IMR-90 (cell line): ENCODE measurements at regions not wholly inside any gene's neighbourhood (a gene's known extent, or its start where the extent isn't known, plus 50 kb on each side); places are given as distances from the start of the nearest gene placed in this dataset.
A peak's percentile ranks its signal among the peaks of the same experiment; 100 is the strongest.

Experiments
- ATAC-seq: fragments of 200-7000 bp; cut with Tn5 transposase; 2 replicates; pipeline ENCODE4 v1.9.1; 2020; ENCODE audit warnings: low read depth, mild to moderate bottlenecking, moderate library complexity
- BruUV-seq: library from RNA; stranded (reverse); fragments of 400-500 nt; replicated peaks from 2 replicates; lab custom pipeline; 2021; lab: Mats Ljungman, UMichigan
- CTCF ChIA-PET: fragments of 300-600 bp; formaldehyde crosslinking; extraction: SDS; loops from one replicate; lab custom pipeline; 2021; ENCODE audit warnings: antibody characterized with exemption; lab: Yijun Ruan, JAX
- POLR2A ChIA-PET: fragments of 300-600 bp; sonication (Branson Sonifier 250); formaldehyde crosslinking; loops from one replicate; lab custom pipeline; 2022; ENCODE audit warnings: antibody characterized with exemption; ENCODE audit not compliant: unreplicated experiment; lab: Charles Lee
- DNase-seq: peaks from one replicate; pipeline ENCODE4 v3.0.0; 2013
- H2AFZ ChIP-seq: replicated peaks from 2 replicates; pipeline ENCODE3; 2013; ENCODE audit warnings: low read length, mild to moderate bottlenecking; ENCODE audit not compliant: poor library complexity
- H2AK5ac ChIP-seq: 2 replicates; pipeline ENCODE4 v1.6.1; 2013; ENCODE audit warnings: low read depth, low read length, inconsistent platforms
- H2AK9ac ChIP-seq: replicated peaks from 2 replicates; pipeline ENCODE3; 2013; ENCODE audit warnings: mild to moderate bottlenecking, low read depth, low read length, moderate library complexity; ENCODE audit not compliant: poor library complexity
- H2BK120ac ChIP-seq: 2 replicates; pipeline ENCODE4 v1.6.1; 2013; ENCODE audit warnings: low read depth, low read length, inconsistent platforms
- H2BK15ac ChIP-seq: 3 replicates; pipeline ENCODE4 v1.6.1; 2013; ENCODE audit warnings: low read depth, low read length, inconsistent platforms
- H2BK20ac ChIP-seq: 2 replicates; pipeline ENCODE4 v1.6.1; 2013; ENCODE audit warnings: low read depth, mild to moderate bottlenecking, inconsistent platforms, low read length, moderate library complexity
- H2BK5ac ChIP-seq: 2 replicates; pipeline ENCODE4 v1.6.1; 2013; ENCODE audit warnings: mild to moderate bottlenecking, low read depth, low read length, inconsistent platforms; ENCODE audit not compliant: poor library complexity, severe bottlenecking
- H3K14ac ChIP-seq: replicated peaks from 2 replicates; pipeline ENCODE4 v1.6.1; 2013; ENCODE audit warnings: low read depth, low read length, inconsistent platforms
- H3K18ac ChIP-seq: 2 replicates; pipeline ENCODE4 v1.6.1; 2013; ENCODE audit warnings: low read depth, low read length, control low read depth
- H3K23ac ChIP-seq: 2 replicates; pipeline ENCODE4 v1.6.1; 2013; ENCODE audit warnings: low read depth, low read length, inconsistent platforms
- H3K27ac ChIP-seq: 2 replicates; pipeline ENCODE4 v1.5.1; 2013; ENCODE audit warnings: mild to moderate bottlenecking, control low read depth, low read length; ENCODE audit not compliant: insufficient read depth
- H3K27me3 ChIP-seq: 2 replicates; pipeline ENCODE4 v1.6.1; 2013; ENCODE audit warnings: low read length; ENCODE audit not compliant: control insufficient read depth, insufficient read depth
- H3K36me3 ChIP-seq: 2 replicates; pipeline ENCODE4 v1.6.1; 2013; ENCODE audit warnings: low read length, mixed read lengths; ENCODE audit not compliant: control insufficient read depth, insufficient read depth
- H3K4ac ChIP-seq: 2 replicates; pipeline ENCODE4 v1.6.1; 2013; ENCODE audit warnings: low read depth, low read length, inconsistent platforms
- H3K4me1 ChIP-seq: 2 replicates; pipeline ENCODE4 v1.6.1; 2013; ENCODE audit warnings: low read length, mixed read lengths; ENCODE audit not compliant: control insufficient read depth, insufficient read depth
- H3K4me2 ChIP-seq: 2 replicates; pipeline ENCODE4 v1.6.1; 2013; ENCODE audit warnings: low read depth, mild to moderate bottlenecking, control low read depth, low read length, moderate library complexity
- H3K4me3 ChIP-seq: 2 replicates; pipeline ENCODE4 v1.5.1; 2013; ENCODE audit warnings: low read depth, mild to moderate bottlenecking, control low read depth, low read length, moderate library complexity; ENCODE audit not compliant: insufficient read depth
- H3K56ac ChIP-seq: 2 replicates; pipeline ENCODE4 v1.6.1; 2013; ENCODE audit warnings: low read length, inconsistent platforms; ENCODE audit not compliant: insufficient read depth; ENCODE audit errors: extremely low read depth
- H3K79me1 ChIP-seq, 2 experiments: 2 replicates each; pipeline ENCODE4 v1.6.1; 2013; ENCODE audit warnings: low read length in 2 of 2, inconsistent platforms in 1 of 2, low read depth in 1 of 2
- H3K9ac ChIP-seq: 2 replicates; pipeline ENCODE4 v1.6.1; 2013; ENCODE audit warnings: low read depth, low read length, control low read depth
- H3K9me1 ChIP-seq: 2 replicates; pipeline ENCODE4 v1.6.1; 2013; ENCODE audit warnings: low read length, inconsistent platforms; ENCODE audit not compliant: insufficient read depth
- H3K9me3 ChIP-seq: 2 replicates; pipeline ENCODE4 v1.6.1; 2013; ENCODE audit warnings: low read length; ENCODE audit not compliant: control insufficient read depth, insufficient read depth
- H4K20me1 ChIP-seq: 2 replicates; pipeline ENCODE4 v1.6.1; 2013; ENCODE audit warnings: low read length, inconsistent platforms; ENCODE audit not compliant: insufficient read depth
- H4K5ac ChIP-seq: 2 replicates; pipeline ENCODE4 v1.6.1; 2013; ENCODE audit warnings: mild to moderate bottlenecking, low read depth, low read length, control low read depth
- H4K8ac ChIP-seq, 2 experiments: 2 replicates each; pipeline ENCODE4 v1.6.1; 2013; ENCODE audit warnings: low read depth in 2 of 2, low read length in 2 of 2, control low read depth in 1 of 2, inconsistent platforms in 1 of 2
- H4K91ac ChIP-seq: 2 replicates; pipeline ENCODE4 v1.6.1; 2013; ENCODE audit warnings: low read depth, low read length, inconsistent platforms; ENCODE audit not compliant: insufficient read depth
- CEBPB ChIP-seq: IDR thresholded peaks from 2 replicates; pipeline ENCODE4 v1.6.1; 2012; ENCODE audit warnings: low read depth, low read length, improper control_type of control experiment
- FOS ChIP-seq: fragments of 150-350 bp; IDR thresholded peaks from 2 replicates; pipeline ENCODE4 v1.6.1; 2016; ENCODE audit warnings: low read depth, low read length
- NFE2L2 ChIP-seq: fragments of 150-350 bp; IDR thresholded peaks from 2 replicates; pipeline ENCODE4 v1.6.1; 2016; ENCODE audit warnings: low read depth, mild to moderate bottlenecking, low read length
- WGBS, 2 experiments: methylation state at CpG; one replicate each; pipeline versions ENCODE4 v1.1.5 to v1.1.7; 2013; ENCODE audit warnings: missing lambda C conversion rate in 2 of 2; ENCODE audit not compliant: insufficient read length in 1 of 2; ENCODE audit errors: extremely low coverage in 2 of 2; 5-methylcytosine and 5-hydroxymethylcytosine counted together
- dilution Hi-C: fragments of 300-500 bp; cut with HindIII; formaldehyde crosslinking; loops from one replicate; pipeline ENCODE4 v1.14.3; 2018; ENCODE audit warnings: low sequenced_read_pairs; ENCODE audit not compliant: unreplicated experiment
- in situ Hi-C: fragments of 300-500 bp; cut with MboI; formaldehyde crosslinking; loops from 3 replicates; pipeline ENCODE4 v1.14.3; 2019; ENCODE audit warnings: low sequenced_read_pairs, inconsistent platforms, mixed read lengths
- intact Hi-C: fragments of 100-400 bp; cut with micrococcal nuclease; formaldehyde crosslinking; loops from 2 replicates; pipeline ENCODE4 v1.10.0; 2022
- TF ChIP-seq, protein P1 (sequence below): fragments of 150-350 bp; IDR thresholded peaks from 2 replicates; pipeline ENCODE4 v1.6.1; 2017; ENCODE audit warnings: mild to moderate bottlenecking, antibody characterized with exemption, low read length, low read depth
- TF ChIP-seq, protein P2 (sequence below): fragments of 150-350 bp; IDR thresholded peaks from 2 replicates; pipeline ENCODE4 v1.6.1; 2016; ENCODE audit warnings: low read depth, mild to moderate bottlenecking, low read length, moderate library complexity, borderline replicate concordance

DNA sequence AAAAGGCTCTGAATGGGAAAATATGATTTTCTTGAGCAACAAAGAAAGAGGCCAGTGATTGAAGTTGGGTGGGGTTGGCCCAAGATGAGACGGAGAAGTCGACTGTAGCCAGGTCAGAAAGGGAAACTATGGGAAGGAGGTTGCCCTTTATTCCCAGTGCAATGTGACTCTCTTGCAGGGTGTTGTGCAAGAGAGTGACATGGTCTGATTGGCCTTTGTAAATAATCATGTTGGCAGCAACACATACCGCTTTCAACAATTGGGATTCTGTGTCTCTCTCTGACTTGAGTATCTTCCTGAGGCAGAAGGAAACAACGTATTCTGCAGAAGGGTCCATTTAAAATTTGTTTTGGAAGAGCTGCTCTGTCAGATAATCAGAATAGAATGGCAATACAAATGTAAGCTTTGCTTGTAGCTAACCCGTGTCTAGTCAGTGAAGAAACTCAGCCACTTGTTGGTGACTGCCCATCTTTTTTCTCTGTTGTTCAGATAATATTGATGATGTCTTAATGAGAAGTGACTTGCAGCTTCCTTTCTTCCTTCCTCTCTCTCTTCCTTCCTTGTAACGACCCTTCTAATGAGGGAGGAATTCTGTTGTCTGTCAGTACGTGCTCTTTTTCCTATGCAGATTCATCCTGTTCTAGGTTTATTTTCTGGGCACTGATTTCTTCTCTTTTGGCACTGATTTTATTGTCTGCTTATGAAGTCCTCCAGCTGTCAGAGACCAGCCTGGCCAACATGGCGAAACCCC lies 311.0 kb upstream of the FAM98A start:
- no TSS peak for BruUV-seq
- no peak overlapping the region for H2BK15ac ChIP-seq
- no peak overlapping the region for H3K14ac ChIP-seq
- H4K20me1 ChIP-seq: no peaks in the 10 kb centered on the region
- dilution Hi-C loops: no loop called here
- no peak overlapping the region for H3K27ac ChIP-seq
- 10% methylated on average over 2 of the region's 8 CpGs; no CpG with 5 or more reads in 1 of the 2 experiments for WGBS, 2 experiments
- H3K9me3 ChIP-seq: peaks cover 2% of the 10 kb centered on the region; the same call in 1 of the 2 replicates
- H2BK5ac ChIP-seq: no peak overlapping the region
- H4K91ac ChIP-seq: no peak overlapping the region
- TF ChIP-seq CEBPB (peak; percentile 35; the same call in 1 of the 2 replicates), FOS (no peak), NFE2L2 (no peak)
- TF ChIP-seq, protein P1, sequence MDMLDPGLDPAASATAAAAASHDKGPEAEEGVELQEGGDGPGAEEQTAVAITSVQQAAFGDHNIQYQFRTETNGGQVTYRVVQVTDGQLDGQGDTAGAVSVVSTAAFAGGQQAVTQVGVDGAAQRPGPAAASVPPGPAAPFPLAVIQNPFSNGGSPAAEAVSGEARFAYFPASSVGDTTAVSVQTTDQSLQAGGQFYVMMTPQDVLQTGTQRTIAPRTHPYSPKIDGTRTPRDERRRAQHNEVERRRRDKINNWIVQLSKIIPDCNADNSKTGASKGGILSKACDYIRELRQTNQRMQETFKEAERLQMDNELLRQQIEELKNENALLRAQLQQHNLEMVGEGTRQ: no peak
- TF ChIP-seq, protein P2, sequence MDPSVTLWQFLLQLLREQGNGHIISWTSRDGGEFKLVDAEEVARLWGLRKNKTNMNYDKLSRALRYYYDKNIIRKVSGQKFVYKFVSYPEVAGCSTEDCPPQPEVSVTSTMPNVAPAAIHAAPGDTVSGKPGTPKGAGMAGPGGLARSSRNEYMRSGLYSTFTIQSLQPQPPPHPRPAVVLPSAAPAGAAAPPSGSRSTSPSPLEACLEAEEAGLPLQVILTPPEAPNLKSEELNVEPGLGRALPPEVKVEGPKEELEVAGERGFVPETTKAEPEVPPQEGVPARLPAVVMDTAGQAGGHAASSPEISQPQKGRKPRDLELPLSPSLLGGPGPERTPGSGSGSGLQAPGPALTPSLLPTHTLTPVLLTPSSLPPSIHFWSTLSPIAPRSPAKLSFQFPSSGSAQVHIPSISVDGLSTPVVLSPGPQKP: no peak
- H2AK5ac ChIP-seq: no peak overlapping the region
- no peak overlapping the region for H4K5ac ChIP-seq
- H3K18ac ChIP-seq: no peak overlapping the region
- POLR2A ChIA-PET: no interaction called here
- no peak overlapping the region for H2BK20ac ChIP-seq
- H3K23ac ChIP-seq: no peak overlapping the region
- CTCF ChIA-PET: no interaction called here
- H3K36me3 ChIP-seq: no peaks in the 10 kb centered on the region
- in situ Hi-C loops: no loop called here
- intact Hi-C loops: no loop called here
- no peak overlapping the region for H3K4me3 ChIP-seq
- ATAC-seq (no peak), DNase-seq (no peak)
- no peaks in the 10 kb centered on the region for H3K4me1 ChIP-seq
- no peak overlapping the region for H3K4me2 ChIP-seq
- H3K4ac ChIP-seq: no peak overlapping the region
- no peak overlapping the region for H3K56ac ChIP-seq
- no peak overlapping the region for H2AK9ac ChIP-seq
- H3K9me1 ChIP-seq: no peaks in the 10 kb centered on the region
- no peak overlapping the region for H3K9ac ChIP-seq
- no peaks in the 10 kb centered on the region for H3K27me3 ChIP-seq
- no peak overlapping the region for H2BK120ac ChIP-seq
- no peaks in the 10 kb centered on the region for H3K79me1 ChIP-seq
- H4K8ac ChIP-seq: no peak overlapping the region
- no peak overlapping the region for H2AFZ ChIP-seq
